ENCODE measurements at regions not wholly inside any gene's neighbourhood (a gene's known extent, or its start where the extent isn't known, plus 50 kb on each side); places are given as distances from the start of the nearest gene placed in this dataset.

- DNase-seq (ENCODE audit: low spot score) = no peak
Observed at GRCh38 chr3:13224967-13225366, 151.7 kb upstream of the IQSEC1 start.

DNA sequence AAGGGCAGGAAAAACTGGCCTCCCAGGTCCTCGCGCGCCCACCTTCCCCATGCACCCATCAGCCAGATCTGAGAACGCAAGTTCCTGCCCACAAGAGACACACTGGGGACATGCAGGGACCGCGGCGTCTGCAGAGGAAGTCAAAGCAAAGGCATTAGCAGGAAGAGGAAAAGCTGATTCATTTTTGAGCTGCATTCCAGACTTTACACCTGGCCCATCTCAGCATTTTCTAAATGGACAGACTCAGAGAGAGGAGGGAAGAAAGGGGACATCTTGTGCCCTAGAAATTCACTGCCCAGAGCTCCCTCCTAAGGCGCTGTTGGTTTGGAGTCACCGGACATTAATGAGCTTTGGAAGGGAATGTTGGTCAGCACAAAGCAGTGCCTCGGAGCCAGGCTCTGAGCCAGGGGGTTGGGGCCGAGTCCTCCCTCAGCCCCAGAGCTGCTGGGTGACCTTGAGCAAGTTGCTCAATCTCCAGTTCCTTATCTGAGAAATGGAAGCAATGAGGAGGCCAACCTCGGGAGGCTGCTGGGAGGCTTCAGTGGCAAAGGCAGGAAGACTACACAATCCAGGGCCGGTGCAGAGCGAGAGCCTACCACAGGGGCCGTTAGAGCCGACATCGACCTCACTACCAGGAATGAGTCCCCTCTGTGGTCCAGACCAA lies 150.5 kb upstream of the IQSEC1 start:
- DNase-seq (ENCODE audit: low spot score) = no peak

DNA sequence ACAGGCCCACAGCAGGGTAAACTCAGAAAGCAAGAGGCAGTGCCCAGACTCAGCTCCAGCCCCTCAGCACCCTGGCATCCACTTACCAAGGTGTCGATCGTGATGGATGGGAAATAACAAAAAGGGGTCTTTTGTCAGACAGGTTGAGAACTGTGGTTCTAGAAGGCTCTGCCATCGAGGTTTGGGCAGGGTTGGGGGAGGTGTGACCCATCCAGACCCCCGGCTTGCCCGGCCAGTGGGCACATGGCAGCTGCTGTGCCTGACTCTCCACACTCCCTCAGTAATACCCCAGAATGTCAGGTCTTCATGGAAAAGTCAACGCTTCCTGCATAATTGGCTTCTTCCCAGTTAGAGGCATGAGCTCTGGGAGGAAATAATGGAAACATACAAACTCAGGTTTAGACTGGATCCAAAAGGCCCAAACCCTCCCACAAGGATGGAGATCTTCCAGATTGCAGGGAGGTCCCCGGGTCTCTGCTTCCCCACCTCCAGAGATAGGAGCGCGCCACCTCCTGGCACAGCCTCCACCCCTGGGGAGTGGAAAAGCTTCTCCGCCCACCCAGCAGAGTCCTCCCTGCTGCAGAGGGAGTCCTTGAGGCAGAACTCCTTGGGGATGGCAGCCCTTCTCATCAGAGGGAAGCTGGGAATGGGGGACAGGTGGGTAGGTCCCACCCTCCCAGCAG lies 149.8 kb upstream of the IQSEC1 start:
- no peak for DNase-seq (ENCODE audit: low spot score)

- no peak for DNase-seq (ENCODE audit: low spot score)
Observed at GRCh38 chr3:13222131-13222530, 148.9 kb upstream of the IQSEC1 start.

DNA sequence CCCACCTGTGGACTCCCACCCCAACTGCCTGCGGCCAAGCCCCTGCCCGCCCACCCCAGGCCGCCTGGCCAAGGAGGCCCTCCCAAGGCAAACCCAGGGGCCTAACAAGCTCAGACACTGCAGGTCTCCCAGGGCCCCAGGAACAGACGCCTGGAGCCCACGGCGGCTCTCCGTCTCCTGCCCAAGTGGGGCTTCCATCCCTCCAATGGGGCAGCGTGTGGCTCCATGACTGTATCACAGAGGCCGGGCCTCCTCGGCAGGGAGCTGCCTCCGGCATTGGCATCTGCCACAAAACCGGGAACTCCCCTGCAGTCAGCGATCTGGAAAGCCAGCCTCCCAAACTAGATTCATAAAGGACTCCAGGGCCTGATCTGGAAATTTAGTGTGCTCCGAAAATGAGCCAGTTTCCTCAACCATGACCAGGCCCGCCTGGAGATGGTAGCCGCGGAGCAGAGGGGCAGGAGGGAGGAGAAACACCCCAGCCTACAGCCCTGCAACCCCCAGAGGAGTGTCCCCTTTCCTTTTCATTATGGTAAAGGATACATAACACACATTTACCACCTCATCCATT lies 148.3 kb upstream of the IQSEC1 start:
- DNase-seq (ENCODE audit: low spot score) = no peak

- no peak for DNase-seq (ENCODE audit: low spot score)
Observed at GRCh38 chr3:13220991-13221390, 147.8 kb upstream of the IQSEC1 start.

DNA sequence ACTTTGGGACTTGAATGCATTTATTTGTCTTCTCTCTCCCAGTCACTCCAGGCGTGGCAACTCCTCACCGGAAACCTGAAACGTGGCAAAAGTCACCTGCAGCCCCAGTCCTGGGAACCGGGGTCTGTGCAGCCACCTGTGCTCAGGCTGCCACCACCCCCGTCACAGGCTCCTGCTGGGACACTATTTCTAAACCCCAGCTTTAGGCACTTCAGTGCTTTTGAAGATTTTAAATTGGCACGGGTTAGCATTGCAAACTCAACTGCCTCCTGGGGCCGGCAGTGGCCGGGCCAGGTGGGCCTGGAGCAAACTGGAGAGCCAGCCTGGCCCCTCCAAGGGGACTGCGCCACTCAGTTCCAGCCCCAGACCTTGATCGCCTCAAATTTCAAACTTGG lies 146.7 kb upstream of the IQSEC1 start:
- no peak for DNase-seq (ENCODE audit: low spot score)

DNA sequence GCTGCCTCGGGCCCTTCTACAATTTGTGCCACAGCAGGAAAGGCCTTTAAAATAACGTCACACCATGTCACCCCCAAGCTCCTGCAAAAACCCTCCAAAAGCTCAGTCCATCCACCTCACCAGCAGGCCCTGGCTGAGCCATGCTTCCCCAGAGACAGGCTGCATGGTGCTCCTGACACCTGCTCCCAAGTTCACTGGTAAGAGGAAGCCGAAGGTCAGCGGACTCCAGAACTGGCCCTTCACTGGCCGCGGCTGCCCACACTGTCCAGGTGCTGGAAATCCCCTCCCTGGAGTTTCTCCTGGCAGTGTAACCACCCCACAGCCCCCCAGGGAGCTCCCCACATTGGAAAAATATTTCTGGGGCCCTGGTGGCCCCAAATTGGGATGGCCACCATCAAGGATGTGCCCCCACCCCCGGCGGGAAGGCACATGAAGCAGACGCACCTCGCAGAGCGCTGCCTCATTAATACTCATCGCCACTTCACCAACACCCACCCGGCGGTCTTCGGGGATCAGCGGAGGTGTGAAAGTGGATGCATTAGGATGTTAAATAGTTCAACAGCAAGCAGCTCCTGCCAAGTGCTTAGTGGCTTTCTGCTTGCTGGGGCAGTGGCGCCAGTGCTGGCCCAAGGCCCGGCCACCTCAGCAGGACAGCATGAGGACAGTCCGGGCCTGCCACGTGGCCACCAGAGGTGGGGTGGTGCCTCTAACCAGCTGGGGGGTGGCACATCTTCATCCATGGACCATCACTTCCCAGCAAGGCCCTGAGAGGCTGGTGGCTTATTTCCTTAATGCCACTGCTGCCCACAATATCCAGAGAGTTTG lies 146.1 kb upstream of the IQSEC1 start:
- DNase-seq (ENCODE audit: low spot score) = no peak

GRCh38 chr3:13218541-13218908 lies 145.3 kb upstream of the IQSEC1 start:
- DNase-seq (ENCODE audit: low spot score) = no peak

DNA sequence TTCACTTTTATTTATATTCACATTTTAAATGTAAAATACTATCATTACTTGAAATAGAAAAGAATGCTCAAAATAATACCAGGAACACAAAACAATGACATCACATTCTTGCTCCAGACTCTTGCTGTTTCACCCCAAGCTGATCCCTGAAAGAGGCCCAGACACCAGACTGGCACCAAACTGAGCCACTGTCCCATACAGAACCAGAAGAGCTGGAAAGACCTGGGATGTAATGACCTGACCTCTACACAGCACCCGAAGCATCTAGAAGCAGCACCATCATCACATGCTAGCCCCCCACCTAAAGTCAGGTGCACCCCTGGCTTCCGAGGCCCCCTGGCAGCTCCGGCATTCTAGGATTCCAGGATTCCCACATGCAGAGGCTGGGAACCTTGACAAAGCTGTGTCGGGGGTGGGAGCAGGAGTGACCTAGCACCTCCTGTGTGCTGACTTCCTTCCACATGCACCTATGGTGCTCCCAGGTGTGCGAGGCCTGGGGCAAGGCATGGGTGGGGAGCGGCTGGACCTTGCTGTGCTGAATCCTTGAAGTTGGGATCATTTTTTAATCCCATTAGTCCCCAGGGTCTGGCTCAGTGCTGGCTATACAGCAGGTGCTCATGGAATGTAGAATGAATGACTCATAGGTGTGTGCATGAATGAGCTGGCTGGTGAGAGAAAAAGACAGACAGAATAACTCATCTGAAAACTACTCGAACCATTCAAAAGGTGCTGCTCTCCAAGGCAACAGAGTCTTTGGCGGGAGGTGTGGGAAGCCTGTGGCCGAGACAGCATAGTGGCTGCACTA lies 144.7 kb upstream of the IQSEC1 start:
- DNase-seq (ENCODE audit: low spot score) = no peak

DNA sequence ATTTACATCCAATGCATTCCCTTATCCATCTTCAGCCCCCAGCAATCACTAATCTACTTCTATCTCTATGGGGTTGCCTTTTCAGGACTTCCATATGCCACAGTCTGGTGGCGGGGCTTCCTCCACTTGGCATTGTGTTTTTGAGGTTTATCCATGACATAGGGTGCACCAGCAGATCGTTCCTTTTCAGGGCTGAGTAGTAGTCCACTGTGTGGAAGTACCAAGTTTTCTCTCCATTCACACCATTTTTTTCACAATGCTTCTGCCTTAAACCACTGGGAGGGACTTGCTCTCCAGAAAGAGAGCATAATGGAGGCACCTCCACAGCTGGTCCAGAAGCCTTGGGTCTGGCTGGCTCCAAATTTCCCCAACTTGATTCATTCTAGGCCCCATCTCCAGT lies 144.0 kb upstream of the IQSEC1 start:
- no peak for DNase-seq (ENCODE audit: low spot score)

GRCh38 chr3:13215940-13216546 lies 142.8 kb upstream of the IQSEC1 start:
- no peak for DNase-seq (ENCODE audit: low spot score)

GRCh38 chr3:13214847-13215472 lies 141.7 kb upstream of the IQSEC1 start:
- DNase-seq (ENCODE audit: low spot score) = no peak

GRCh38 chr3:13213911-13214846 lies 140.9 kb upstream of the IQSEC1 start:
- DNase-seq (ENCODE audit: low spot score) = no peak

- DNase-seq (ENCODE audit: low spot score) = no peak
Observed at GRCh38 chr3:13213490-13213889, 140.3 kb upstream of the IQSEC1 start.

- DNase-seq (ENCODE audit: low spot score) = no peak
Observed at GRCh38 chr3:13211605-13212210, 138.5 kb upstream of the IQSEC1 start.

- no peak for DNase-seq (ENCODE audit: low spot score)
Observed at GRCh38 chr3:13210221-13210975, 137.2 kb upstream of the IQSEC1 start.

DNA sequence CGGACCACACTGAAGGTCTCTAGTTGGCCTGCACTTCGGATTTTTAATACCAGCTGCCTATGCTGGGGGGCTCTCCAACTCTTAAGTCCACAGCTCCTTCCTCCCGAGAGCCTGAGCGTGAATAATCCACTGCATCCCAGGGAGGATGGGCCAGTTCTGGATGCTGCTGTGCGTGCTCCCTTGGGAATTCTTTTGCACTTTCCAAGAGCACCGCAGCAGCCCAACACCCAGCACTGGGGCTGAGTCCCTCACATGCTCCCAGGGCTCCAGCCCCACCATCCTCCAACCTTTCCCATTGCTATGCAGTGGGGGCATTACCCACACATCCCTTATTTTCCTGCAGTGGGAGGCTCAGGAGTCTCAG lies 136.4 kb upstream of the IQSEC1 start:
- DNase-seq (ENCODE audit: low spot score) = no peak
